Uterus (tissue), 3 donors: ENCODE measurements at regions not wholly inside any gene's neighbourhood (a gene's known extent, or its start where the extent isn't known, plus 50 kb on each side); places are given as distances from the start of the nearest gene placed in this dataset.

Source experiments
- DNase-seq, 2 donors: peaks; one replicate each; pipeline ENCODE4 v3.0.0-alpha.2; 2019 to 2020
- H3K27ac ChIP-seq, 2 donors: fragments of 200-600 bp; sonication (generic); 1 replicate in 1 of 2; 2 replicates in 1 of 2; pipeline ENCODE4 v1.5.1; 2016 to 2018
- H3K27me3 ChIP-seq, 2 donors: fragments of 200-600 bp; sonication (generic); one replicate each; pipeline ENCODE4 v1.5.1; 2018 to 2019; ENCODE audit warnings: control low read depth in 1 of 2
- H3K36me3 ChIP-seq, 2 donors: fragments of 200-600 bp; sonication (generic); one replicate each; pipeline ENCODE4 v1.5.1; 2019; ENCODE audit warnings: control low read depth in 1 of 2
- H3K4me1 ChIP-seq, 2 donors: fragments of 200-600 bp; sonication (generic); one replicate each; pipeline ENCODE4 v1.5.1; 2018 to 2019; ENCODE audit warnings: control low read depth in 1 of 2
- H3K4me3 ChIP-seq, 2 donors: fragments of 200-600 bp; sonication (generic); 1 replicate in 1 of 2; 2 replicates in 1 of 2; pipeline ENCODE4 v1.5.1; 2018 to 2019; ENCODE audit warnings: mild to moderate bottlenecking in 1 of 2
- H3K9me3 ChIP-seq, 2 donors: fragments of 200-600 bp; sonication (generic); one replicate each; pipeline ENCODE4 v1.5.1; 2019; ENCODE audit warnings: control low read depth in 1 of 2
- CTCF ChIP-seq, 4 experiments: fragments of 200-600 bp in 2 of 4; fragments of 450-650 bp in 2 of 4; sonication (generic) in 2 of 4; IDR thresholded peaks; one replicate each; pipeline ENCODE4 v1.5.1; 2016 to 2019; ENCODE audit warnings: antibody characterized with exemption in 4 of 4, mild to moderate bottlenecking in 2 of 4, moderate library complexity in 1 of 4
- POLR2A ChIP-seq, 2 donors: fragments of 450-650 bp; IDR thresholded peaks; one replicate each; pipeline ENCODE4 v1.6.1; 2016; ENCODE audit warnings: antibody characterized with exemption in 2 of 2, mild to moderate bottlenecking in 1 of 2, moderate library complexity in 1 of 2
- intact Hi-C: fragments of 100-400 bp; cut with DNase I; formaldehyde crosslinking; loops from one replicate; pipeline ENCODE4 v1.15.1; 2023; ENCODE audit warnings: low total_unique reads
- donor health status: DM: yes; HTN: yes; CAD: no.

GRCh38 chr20:53706466-53707370 lies 113.1 kb upstream of the ZNF217 start:
- H3K27ac ChIP-seq, result no peak overlapping the region

GRCh38 chr20:53706008-53706465 lies 112.4 kb upstream of the ZNF217 start:
- DNase-seq, result no peak
- intact Hi-C loops, result no loop called here
- H3K27me3 ChIP-seq, result no peaks in the 10 kb centered on the region
- no peaks in the 10 kb centered on the region for H3K36me3 ChIP-seq
- H3K4me1 ChIP-seq, result peaks cover 0 to 5% of the 10 kb centered on the region in 2 donors
- TF ChIP-seq POLR2A (IDR thresholded peaks at IDR 0.05) (no peak), CTCF (IDR thresholded peaks at IDR 0.05) (no peak)
- H3K9me3 ChIP-seq, result no peaks in the 10 kb centered on the region
- no peak overlapping the region for H3K4me3 ChIP-seq
- no peak overlapping the region for H3K27ac ChIP-seq

More at GRCh38 chr20:53706466-53707370, 113.1 kb upstream of the ZNF217 start:
- TF ChIP-seq CTCF (IDR thresholded peaks at IDR 0.05) (no peak), POLR2A (IDR thresholded peaks at IDR 0.05) (no peak)
- Histone ChIP-seq H3K27me3 (no peaks in the 10 kb centered on the region), H3K9me3 (no peaks in the 10 kb centered on the region), H3K4me3 (no peak overlapping the region), H3K36me3 (no peaks in the 10 kb centered on the region), H3K4me1 (peaks cover 0 to 5% of the 10 kb centered on the region in 2 donors)
- intact Hi-C loops, result no loop called here
- DNase-seq, result no peak

GRCh38 chr20:53702617-53703016 lies 109.0 kb upstream of the ZNF217 start:
- TF ChIP-seq POLR2A (IDR thresholded peaks at IDR 0.05) (no peak), CTCF (IDR thresholded peaks at IDR 0.05) (no peak)
- no peak overlapping the region for H3K4me3 ChIP-seq
- H3K27me3 ChIP-seq, result no peaks in the 10 kb centered on the region
- H3K27ac ChIP-seq, result no peak overlapping the region
- no peaks in the 10 kb centered on the region for H3K4me1 ChIP-seq
- no peaks in the 10 kb centered on the region for H3K36me3 ChIP-seq
- no peaks in the 10 kb centered on the region for H3K9me3 ChIP-seq
- no peak for DNase-seq
- intact Hi-C loops, result no loop called here

GRCh38 chr20:53699906-53700305 lies 106.3 kb upstream of the ZNF217 start:
- Histone ChIP-seq H3K4me1 (no peaks in the 10 kb centered on the region), H3K9me3 (no peaks in the 10 kb centered on the region), H3K27me3 (no peaks in the 10 kb centered on the region), H3K36me3 (no peaks in the 10 kb centered on the region), H3K4me3 (no peak overlapping the region), H3K27ac (no peak overlapping the region)
- DNase-seq, result no peak
- intact Hi-C loops, result no loop called here
- TF ChIP-seq POLR2A (IDR thresholded peaks at IDR 0.05), result no peak
- TF ChIP-seq CTCF (IDR thresholded peaks at IDR 0.05), result no peak

- no peak for DNase-seq
- Histone ChIP-seq H3K36me3 (no peaks in the 10 kb centered on the region), H3K27me3 (no peaks in the 10 kb centered on the region), H3K4me3 (no peak overlapping the region), H3K9me3 (no peaks in the 10 kb centered on the region), H3K4me1 (no peaks in the 10 kb centered on the region), H3K27ac (no peak overlapping the region)
- TF ChIP-seq CTCF (IDR thresholded peaks at IDR 0.05) (no peak), POLR2A (IDR thresholded peaks at IDR 0.05) (no peak)
- intact Hi-C loops, result no loop called here
These were observed 105.5 kb upstream of the ZNF217 start for GRCh38 chr20:53699085-53699674.
